ENCODE measurements at regions not wholly inside any gene's neighbourhood (a gene's known extent, or its start where the extent isn't known, plus 50 kb on each side); places are given as distances from the start of the nearest gene placed in this dataset.

GRCh38 chrX:39497702-39498265 is 600.0 kb downstream of the BCOR start:
- no peak for TF ChIP-seq CTCF (IDR thresholded peaks at IDR 0.05; ENCODE audit: low read depth, low read length)
- DNase-seq (ENCODE audit: low read depth in 2 of 2) = no peak
- H3K4me3 ChIP-seq (replicated peaks in 1 of 2; ENCODE audit: low read depth in 2 of 2, low read length in 2 of 2) = no peak overlapping the region

GRCh38 chrX:39499996-39500395 is 597.8 kb downstream of the BCOR start:
- H3K4me3 ChIP-seq (replicated peaks in 1 of 2; ENCODE audit: low read depth in 2 of 2, low read length in 2 of 2) = no peak overlapping the region
- DNase-seq (ENCODE audit: low read depth in 2 of 2) = peak in 1 of 2 donors; percentile 26

GRCh38 chrX:39501822-39502221 is 595.9 kb downstream of the BCOR start:
- no peak for DNase-seq (ENCODE audit: low read depth in 2 of 2)
- no peak overlapping the region for H3K4me3 ChIP-seq (replicated peaks in 1 of 2; ENCODE audit: low read depth in 2 of 2, low read length in 2 of 2)
- TF ChIP-seq CTCF (IDR thresholded peaks at IDR 0.05; ENCODE audit: low read depth, low read length) = no peak

More at GRCh38 chrX:39499996-39500395, 597.8 kb downstream of the BCOR start:
- TF ChIP-seq CTCF (IDR thresholded peaks at IDR 0.05; ENCODE audit: low read depth, low read length) = no peak

GRCh38 chrX:39502486-39502885 is 595.3 kb downstream of the BCOR start:
- H3K4me3 ChIP-seq (replicated peaks in 1 of 2; ENCODE audit: low read depth in 2 of 2, low read length in 2 of 2) = no peak overlapping the region
- no peak for TF ChIP-seq CTCF (IDR thresholded peaks at IDR 0.05; ENCODE audit: low read depth, low read length)
- no peak for DNase-seq (ENCODE audit: low read depth in 2 of 2)

GRCh38 chrX:39504227-39504626 is 593.5 kb downstream of the BCOR start:
- TF ChIP-seq CTCF (IDR thresholded peaks at IDR 0.05; ENCODE audit: low read depth, low read length) = no peak
- no peak overlapping the region for H3K4me3 ChIP-seq (replicated peaks in 1 of 2; ENCODE audit: low read depth in 2 of 2, low read length in 2 of 2)
- no peak for DNase-seq (ENCODE audit: low read depth in 2 of 2)

- TF ChIP-seq CTCF (IDR thresholded peaks at IDR 0.05; ENCODE audit: low read depth, low read length) = no peak
- peak; percentile 9 to 16 for DNase-seq (ENCODE audit: low read depth in 2 of 2)
- no peak overlapping the region for H3K4me3 ChIP-seq (replicated peaks in 1 of 2; ENCODE audit: low read depth in 2 of 2, low read length in 2 of 2)
Observed at GRCh38 chrX:39504850-39505259, 592.9 kb downstream of the BCOR start.

- TF ChIP-seq CTCF (IDR thresholded peaks at IDR 0.05; ENCODE audit: low read depth, low read length) = no peak
- DNase-seq (ENCODE audit: low read depth in 2 of 2) = no peak
- no peak overlapping the region for H3K4me3 ChIP-seq (replicated peaks in 1 of 2; ENCODE audit: low read depth in 2 of 2, low read length in 2 of 2)
Observed at GRCh38 chrX:39506131-39506530, 591.6 kb downstream of the BCOR start.

All from cardiac fibroblast (primary cell).